ENCODE measurements at regions not wholly inside any gene's neighbourhood (a gene's known extent, or its start where the extent isn't known, plus 50 kb on each side); places are given as distances from the start of the nearest gene placed in this dataset.

DNA sequence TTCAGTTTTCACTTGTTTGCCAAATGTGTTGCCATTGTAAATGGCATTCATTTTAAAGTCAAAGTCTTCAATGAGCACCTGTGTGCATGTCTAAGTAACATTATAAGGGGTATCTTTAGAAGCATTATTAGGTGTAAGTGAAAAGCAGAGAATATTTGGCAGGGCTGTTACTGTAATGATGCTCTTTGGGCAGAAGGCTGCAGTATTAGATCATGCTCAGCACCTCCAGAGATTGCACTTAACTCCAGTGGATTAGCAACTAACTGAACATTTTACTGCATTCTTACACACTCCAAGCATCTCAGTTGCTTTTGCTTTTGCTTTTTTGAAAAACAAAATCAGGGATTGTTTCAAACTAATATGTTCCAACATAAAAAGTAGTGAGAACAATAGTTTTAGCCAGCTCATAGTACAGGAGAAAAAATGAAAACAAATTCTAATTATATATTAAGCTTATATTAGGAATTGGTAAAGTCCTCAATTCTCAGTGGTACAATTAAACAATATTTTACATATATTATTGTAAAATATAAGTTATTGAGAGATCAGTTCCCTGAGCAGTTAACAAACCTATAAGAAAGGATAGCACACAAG, 1740.9 kb upstream of the CDH9 start:
- ATAC-seq (no peak), DNase-seq (ENCODE audit: low spot score) (no peak)

DNA sequence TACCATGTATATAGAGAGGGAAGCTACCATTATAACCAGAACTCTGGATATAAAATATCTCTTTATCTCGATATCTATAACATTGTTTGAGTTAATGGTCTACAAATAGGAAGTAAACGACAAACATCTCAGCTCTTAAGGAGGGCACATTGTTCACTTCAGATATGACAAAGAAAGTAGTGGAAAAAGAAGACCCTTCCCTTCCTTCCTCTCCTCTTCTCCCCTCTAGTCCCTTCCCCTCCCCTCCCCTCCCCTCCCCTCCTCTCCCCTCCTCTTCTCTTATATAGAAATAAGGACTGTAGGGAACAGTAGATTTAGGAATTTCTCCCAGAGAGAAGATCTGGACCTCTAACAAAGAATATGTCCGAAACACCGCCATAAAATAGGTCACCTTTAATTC, 1731.9 kb upstream of the CDH9 start:
- ATAC-seq (no peak), DNase-seq (ENCODE audit: low spot score) (no peak)

- ATAC-seq (peak; percentile 51), DNase-seq (ENCODE audit: low spot score) (no peak)
Measured at GRCh38 chr5:28766565-28767158, 1728.3 kb upstream of the CDH9 start.

DNA sequence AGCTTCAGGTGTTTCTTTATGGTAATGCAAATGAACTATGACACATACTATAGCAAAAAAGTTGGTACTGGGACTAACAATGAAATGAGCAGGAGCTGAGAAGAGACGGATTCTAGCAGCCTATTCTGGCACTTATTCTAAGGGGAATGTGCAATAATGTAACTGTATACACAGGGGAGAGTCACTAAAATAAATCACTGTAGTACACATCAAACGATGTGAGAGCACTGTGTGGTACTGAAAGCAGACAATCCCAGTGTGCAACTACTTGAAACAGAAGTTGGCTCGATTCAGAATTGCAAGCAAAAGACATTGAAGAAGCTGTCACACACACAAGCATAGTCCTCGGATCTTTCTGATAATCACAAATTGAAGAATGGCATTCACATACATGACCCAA, 1713.0 kb upstream of the CDH9 start:
- ATAC-seq (no peak), DNase-seq (ENCODE audit: low spot score) (no peak)

- DNase-seq (ENCODE audit: low spot score) (no peak), ATAC-seq (no peak)
Measured at GRCh38 chr5:28750251-28750650, 1711.9 kb upstream of the CDH9 start.

DNA sequence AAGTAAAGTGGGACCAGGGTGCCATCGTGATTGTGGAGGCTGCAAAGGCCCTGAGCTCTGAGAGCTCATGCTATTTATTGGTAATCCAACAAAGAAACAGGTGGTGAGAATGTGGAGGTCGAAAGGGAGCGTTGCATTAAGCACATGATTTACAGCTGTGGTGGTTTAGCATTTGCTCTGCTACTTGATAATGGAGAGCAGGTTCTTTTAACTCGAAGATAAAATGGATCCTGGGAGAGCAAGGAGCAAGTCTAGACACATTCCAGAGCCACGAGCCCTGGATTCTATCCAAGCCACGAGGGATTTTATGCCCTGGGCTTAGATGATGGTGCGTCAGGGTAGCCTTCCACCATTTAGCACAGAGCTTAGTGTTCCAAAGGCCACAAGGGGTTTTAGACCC, 1710.1 kb upstream of the CDH9 start:
- DNase-seq (ENCODE audit: low spot score): no peak
- no peak for ATAC-seq

DNA sequence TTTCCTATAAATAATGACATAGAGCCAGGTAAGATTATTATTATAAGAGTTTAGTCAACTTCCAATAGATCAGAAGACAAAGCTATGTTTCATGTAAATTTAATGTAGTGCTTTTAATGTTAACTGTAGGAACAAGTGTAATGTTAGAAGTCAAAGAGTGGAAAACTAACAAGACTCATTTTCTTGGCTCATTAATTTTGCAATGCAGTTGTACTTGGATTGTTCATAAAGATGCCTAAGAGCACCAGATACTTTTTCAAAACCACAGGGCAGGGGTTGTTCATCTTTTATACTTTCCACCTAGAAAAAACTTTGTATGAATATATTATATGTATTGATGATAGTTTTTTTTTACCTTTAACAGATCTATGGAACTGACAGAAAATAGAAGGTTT, 1705.3 kb upstream of the CDH9 start:
- no peak for DNase-seq (ENCODE audit: low spot score)
- no peak for ATAC-seq

- no peak for ATAC-seq
- no peak for DNase-seq (ENCODE audit: low spot score)
Measured at GRCh38 chr5:28743025-28743715, 1704.8 kb upstream of the CDH9 start.

DNA sequence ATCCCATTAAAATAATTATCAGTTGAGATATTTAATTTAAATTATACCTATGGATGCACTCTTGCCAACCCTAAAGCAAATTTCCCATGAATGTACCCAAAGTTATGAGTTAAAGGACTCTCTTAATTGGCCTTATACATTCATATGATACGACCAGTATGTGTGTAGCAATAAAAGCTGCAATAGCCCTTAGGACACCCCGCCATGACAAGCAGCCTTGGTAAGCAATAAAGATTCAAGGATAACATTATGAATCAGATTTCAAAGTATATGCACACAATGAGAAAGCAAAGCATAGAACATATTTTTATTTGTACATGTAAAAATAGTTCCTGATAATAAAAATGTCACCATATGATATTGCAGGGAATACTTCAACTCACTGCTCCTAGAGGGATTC, 1699.3 kb upstream of the CDH9 start:
- no peak for ATAC-seq
- no peak for DNase-seq (ENCODE audit: low spot score)

DNA sequence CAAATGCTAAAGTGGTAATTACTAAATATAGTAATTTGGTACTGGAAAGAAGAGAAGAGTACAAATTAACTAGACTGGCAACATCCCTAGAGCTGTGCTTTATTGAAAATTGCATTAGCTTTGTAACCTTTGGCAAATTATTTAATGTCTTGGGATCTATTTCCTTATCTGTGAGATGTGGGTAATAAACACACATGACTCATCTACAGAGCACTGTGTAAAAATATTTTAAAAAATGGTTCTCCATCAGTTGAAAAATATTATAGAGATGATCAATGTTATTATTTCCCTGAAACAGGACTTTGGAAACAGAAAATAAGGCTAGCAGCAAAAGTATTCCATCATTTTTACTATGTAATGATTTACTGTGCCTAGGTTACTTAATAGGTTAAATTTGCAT, 1698.8 kb upstream of the CDH9 start:
- DNase-seq (ENCODE audit: low spot score) (no peak), ATAC-seq (no peak)

GRCh38 chr5:28734396-28734795, 1696.0 kb upstream of the CDH9 start:
- ATAC-seq (peak; percentile 66), DNase-seq (ENCODE audit: low spot score) (no peak)

DNA sequence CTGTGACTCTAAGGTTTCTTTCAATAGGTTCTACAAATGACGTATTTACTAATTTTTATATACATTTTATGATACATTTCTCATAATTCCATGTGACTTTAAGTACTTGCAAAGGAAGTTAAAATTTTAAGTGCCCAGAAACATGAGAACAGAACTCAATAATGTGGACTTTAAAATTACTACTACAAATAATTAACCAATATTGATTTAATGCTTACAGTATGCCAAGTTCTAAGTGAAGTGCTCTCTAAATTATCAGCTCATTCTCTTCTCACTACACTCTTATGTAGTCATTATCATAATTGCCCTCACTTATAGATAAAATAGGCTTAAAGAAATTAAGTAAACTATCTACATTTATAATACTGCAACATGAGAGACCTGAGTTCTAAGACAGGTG, 1690.7 kb upstream of the CDH9 start:
- DNase-seq (ENCODE audit: low spot score): no peak
- ATAC-seq: peak; percentile 83

DNA sequence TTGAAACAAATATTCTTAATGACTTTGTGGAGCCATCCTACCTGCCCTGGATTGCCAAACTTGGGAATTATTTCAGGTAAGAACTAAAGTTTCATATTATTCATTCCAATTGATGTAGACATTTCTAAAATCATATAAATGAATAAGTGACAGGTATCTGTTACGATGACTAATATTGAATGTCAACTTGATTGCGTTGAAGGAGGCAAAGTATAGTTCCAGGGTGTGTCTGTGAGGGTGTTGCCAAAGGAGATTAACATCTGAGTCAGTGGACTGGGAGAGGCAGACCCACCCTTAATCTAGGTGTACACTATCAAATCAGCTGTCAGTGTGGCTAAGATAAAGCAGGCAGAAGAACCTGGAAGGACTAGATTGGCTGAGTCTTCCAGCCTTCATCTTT, 1688.4 kb upstream of the CDH9 start:
- no peak for DNase-seq (ENCODE audit: low spot score)
- no peak for ATAC-seq

DNA sequence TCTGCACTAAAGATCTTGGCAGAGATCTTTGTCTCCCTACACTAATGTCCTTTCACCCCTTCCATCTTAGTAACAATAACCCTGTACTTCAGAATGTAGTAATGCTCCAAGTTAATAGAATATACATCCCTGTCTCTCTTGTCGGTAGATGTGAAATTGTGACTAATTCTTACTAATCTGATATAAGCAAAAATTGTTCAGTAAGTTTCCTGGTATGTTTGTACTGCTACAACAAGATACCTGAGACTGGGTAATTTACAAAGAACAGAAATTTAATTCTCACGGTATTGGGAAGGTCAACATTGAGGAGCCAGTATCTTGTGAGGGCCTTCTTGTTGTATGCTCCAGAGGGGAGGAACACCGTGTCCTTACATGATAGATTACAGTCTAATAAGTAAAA, 1686.6 kb upstream of the CDH9 start:
- DNase-seq (ENCODE audit: low spot score): no peak
- no peak for ATAC-seq

GRCh38 chr5:28714907-28715698, 1676.7 kb upstream of the CDH9 start:
- ATAC-seq (no peak), DNase-seq (ENCODE audit: low spot score) (no peak)

DNA sequence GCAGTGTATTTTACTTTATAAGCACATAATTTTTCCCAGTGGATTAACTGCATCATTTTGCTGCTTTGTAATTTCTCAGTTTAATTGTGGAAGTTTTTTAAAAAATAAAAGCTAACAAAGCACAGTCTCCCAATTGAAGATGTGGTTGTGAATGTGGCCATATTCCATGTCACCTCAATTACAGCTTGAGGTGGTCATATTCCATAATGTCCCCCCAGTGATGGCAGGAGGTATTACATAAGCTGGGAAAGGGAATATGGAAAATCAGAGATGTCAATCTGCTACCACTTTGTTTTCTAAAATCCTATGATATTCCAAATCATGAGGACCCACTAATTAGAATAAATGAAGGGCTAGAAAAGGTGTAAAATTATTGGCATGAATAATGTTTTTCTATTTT, 1672.0 kb upstream of the CDH9 start:
- DNase-seq (ENCODE audit: low spot score) (no peak), ATAC-seq (no peak)

DNA sequence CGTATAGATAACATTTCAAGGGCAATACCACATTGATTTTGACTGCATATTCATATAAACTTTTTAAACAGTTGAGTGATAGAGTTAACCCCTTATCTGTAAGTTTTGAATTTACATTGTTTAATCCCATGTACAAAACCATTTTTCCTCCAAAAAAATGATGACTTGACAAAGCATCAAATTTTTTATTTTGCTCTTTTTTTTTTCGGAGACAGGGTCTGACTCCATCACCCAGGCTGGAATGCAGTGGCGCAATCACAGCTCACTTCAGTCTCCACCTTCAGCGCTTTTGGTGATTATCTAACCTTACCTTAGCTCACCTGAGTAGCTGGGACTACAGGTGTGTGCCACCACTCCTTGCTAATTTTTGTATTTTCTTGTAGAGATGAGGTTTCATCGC, 1670.1 kb upstream of the CDH9 start:
- ATAC-seq: no peak
- DNase-seq (ENCODE audit: low spot score): no peak

GRCh38 chr5:28707706-28708105, 1669.3 kb upstream of the CDH9 start:
- DNase-seq (ENCODE audit: low spot score) (no peak), ATAC-seq (no peak)

DNA sequence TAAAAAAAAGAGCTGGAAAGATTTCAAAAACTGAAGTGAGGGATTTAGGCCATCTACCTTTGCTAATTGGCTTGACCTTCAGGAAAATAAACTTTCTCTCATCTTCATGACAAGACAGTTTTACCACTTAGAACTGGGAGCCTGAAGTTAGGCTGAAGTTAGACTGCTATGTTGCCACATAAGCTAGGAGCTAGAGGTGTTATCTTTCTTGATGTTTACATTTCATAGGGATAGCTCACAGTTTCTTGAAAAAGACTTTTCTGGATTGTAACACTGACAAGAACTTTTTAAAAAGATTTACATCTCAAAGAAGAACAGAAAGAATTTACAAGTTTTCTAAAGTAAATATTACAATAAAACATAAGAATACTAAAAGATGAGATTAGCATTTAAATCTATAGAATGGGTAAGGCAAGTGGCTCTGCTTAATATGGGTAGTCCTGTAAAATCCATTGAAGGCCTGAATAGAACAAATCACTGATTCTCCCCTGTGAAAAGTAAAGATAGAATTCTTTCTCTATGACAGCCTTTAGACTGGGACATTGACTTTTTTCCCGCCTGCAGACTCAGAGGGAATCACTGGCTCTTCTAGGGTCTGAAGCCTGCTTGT, 1665.4 kb upstream of the CDH9 start:
- no peak for ATAC-seq
- no peak for DNase-seq (ENCODE audit: low spot score)

GRCh38 chr5:28691526-28691925, 1653.1 kb upstream of the CDH9 start:
- DNase-seq (ENCODE audit: low spot score) (no peak), ATAC-seq (no peak)

DNA sequence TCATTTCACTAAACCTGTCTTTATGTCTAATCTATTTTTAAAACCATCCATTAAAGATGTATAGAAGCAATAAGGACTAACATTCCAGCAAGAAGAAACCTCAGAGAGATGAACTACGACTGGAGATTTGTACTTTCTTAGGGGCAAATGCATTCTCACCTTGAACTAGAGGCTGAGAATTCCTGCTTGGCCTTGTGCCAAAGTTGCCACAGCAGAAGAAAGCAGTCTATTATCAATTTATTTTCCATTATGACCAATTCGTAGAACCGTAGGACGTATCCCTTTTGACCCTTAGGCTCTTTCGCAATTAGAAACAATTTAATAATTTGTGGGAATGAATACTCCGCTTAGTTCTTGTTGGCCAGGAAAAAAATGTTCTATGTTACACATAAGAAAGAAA, 1647.4 kb upstream of the CDH9 start:
- ATAC-seq (no peak), DNase-seq (ENCODE audit: low spot score) (no peak)

- ATAC-seq (no peak), DNase-seq (ENCODE audit: low spot score) (no peak)
Measured at GRCh38 chr5:28678899-28679298, 1640.5 kb upstream of the CDH9 start.
